ENCODE measurements at regions not wholly inside any gene's neighbourhood (a gene's known extent, or its start where the extent isn't known, plus 50 kb on each side); places are given as distances from the start of the nearest gene placed in this dataset.
"Not testable (repeated sequence)": the region's sequence is repeated elsewhere in the genome, so short reads cannot be mapped to it uniquely, and the experiment has no call there.

DNA sequence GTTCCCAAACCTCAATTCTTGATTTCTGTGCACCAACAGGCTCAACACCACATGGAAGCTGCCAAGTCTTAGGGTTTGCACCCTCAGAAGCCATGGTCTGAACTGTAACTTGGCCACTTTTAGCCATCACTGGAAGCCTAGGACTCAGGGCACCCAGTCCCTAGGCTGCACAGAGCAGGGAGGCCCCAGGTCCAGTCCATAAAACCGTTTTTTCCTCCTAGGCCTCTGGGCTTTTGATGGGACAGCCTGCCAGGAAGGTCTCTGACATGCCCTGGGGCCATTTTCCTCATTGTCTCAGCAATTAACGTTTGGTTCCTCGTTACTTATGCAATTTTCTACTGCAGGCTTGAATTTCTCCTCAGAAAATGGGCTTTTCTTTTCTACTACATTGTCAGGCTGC, 1259.6 kb downstream of the RAPGEF2 start:
- H2AFZ ChIP-seq (ENCODE audit: low read depth, low read length) = no peak overlapping the region
- no peak overlapping the region for H3K9ac ChIP-seq (ENCODE audit: low read depth, low read length)
- no peaks in the 10 kb centered on the region for H3K36me3 ChIP-seq (ENCODE audit: insufficient read depth, low read length)
- H4K20me1 ChIP-seq (ENCODE audit: insufficient read depth, low read length) = no peaks in the 10 kb centered on the region
- no peaks in the 10 kb centered on the region for H3K4me1 ChIP-seq (ENCODE audit: insufficient read depth, low read length)
- no peak for ATAC-seq (ENCODE audit: insufficient read depth, low read depth)
- H3K4me3 ChIP-seq (ENCODE audit: low read depth in 1 of 2, low read length in 2 of 2) = no peak overlapping the region
- DNase-seq = no peak
- TF ChIP-seq EZH2 (IDR thresholded peaks at IDR 0.05; ENCODE audit: borderline replicate concordance, low read depth, low read length, severe bottlenecking) (no peak), CTCF (IDR thresholded peaks at IDR 0.05; ENCODE audit: borderline replicate concordance, extremely low read depth, low read length, poor library complexity, severe bottlenecking) (no peak)
- no peaks in the 10 kb centered on the region for H3K27me3 ChIP-seq (ENCODE audit: insufficient read depth, low read length, poor library complexity)
- no peaks in the 10 kb centered on the region for H3K79me2 ChIP-seq (ENCODE audit: insufficient read depth, low read length)
- H3K9me3 ChIP-seq (ENCODE audit: insufficient read depth, low read length, severe bottlenecking) = no peaks in the 10 kb centered on the region
- no peak overlapping the region for H3K27ac ChIP-seq (ENCODE audit: low read length)
- no peak overlapping the region for H3K4me2 ChIP-seq (ENCODE audit: insufficient read depth, low read length)

GRCh38 chr4:160364217-160364616, 1261.3 kb downstream of the RAPGEF2 start:
- no peaks in the 10 kb centered on the region for H3K9me3 ChIP-seq (ENCODE audit: insufficient read depth, low read length, severe bottlenecking)
- DNase-seq (no peak), ATAC-seq (ENCODE audit: insufficient read depth, low read depth) (no peak)
- no peaks in the 10 kb centered on the region for H3K79me2 ChIP-seq (ENCODE audit: insufficient read depth, low read length)
- no peaks in the 10 kb centered on the region for H3K27me3 ChIP-seq (ENCODE audit: insufficient read depth, low read length, poor library complexity)
- no peak for TF ChIP-seq EZH2 (IDR thresholded peaks at IDR 0.05; ENCODE audit: borderline replicate concordance, low read depth, low read length, severe bottlenecking)
- TF ChIP-seq CTCF (IDR thresholded peaks at IDR 0.05; ENCODE audit: borderline replicate concordance, extremely low read depth, low read length, poor library complexity, severe bottlenecking) = no peak
- H3K9ac ChIP-seq (ENCODE audit: low read depth, low read length) = no peak overlapping the region
- H4K20me1 ChIP-seq (ENCODE audit: insufficient read depth, low read length) = no peaks in the 10 kb centered on the region
- no peak overlapping the region for H3K27ac ChIP-seq (ENCODE audit: low read length)
- no peaks in the 10 kb centered on the region for H3K4me1 ChIP-seq (ENCODE audit: insufficient read depth, low read length)
- H3K4me2 ChIP-seq (ENCODE audit: insufficient read depth, low read length) = no peak overlapping the region
- no peaks in the 10 kb centered on the region for H3K36me3 ChIP-seq (ENCODE audit: insufficient read depth, low read length)
- no peak overlapping the region for H3K4me3 ChIP-seq (ENCODE audit: low read depth in 1 of 2, low read length in 2 of 2)
- H2AFZ ChIP-seq (ENCODE audit: low read depth, low read length) = no peak overlapping the region

- not testable (repeated sequence) for H2AFZ ChIP-seq (ENCODE audit: low read depth, low read length); H3K36me3 ChIP-seq (ENCODE audit: insufficient read depth, low read length)
Observed at GRCh38 chr4:160364665-160365064, 1261.8 kb downstream of the RAPGEF2 start.

GRCh38 chr4:160365383-160365782, 1262.5 kb downstream of the RAPGEF2 start:
- ATAC-seq (ENCODE audit: insufficient read depth, low read depth); H3K9me3 ChIP-seq (ENCODE audit: insufficient read depth, low read length, severe bottlenecking); DNase-seq; H3K36me3 ChIP-seq (ENCODE audit: insufficient read depth, low read length); H3K79me2 ChIP-seq (ENCODE audit: insufficient read depth, low read length); H3K4me1 ChIP-seq (ENCODE audit: insufficient read depth, low read length); H3K27me3 ChIP-seq (ENCODE audit: insufficient read depth, low read length, poor library complexity); H3K4me3 ChIP-seq (ENCODE audit: low read depth in 1 of 2, low read length in 2 of 2); H2AFZ ChIP-seq (ENCODE audit: low read depth, low read length); H4K20me1 ChIP-seq (ENCODE audit: insufficient read depth, low read length); H3K4me2 ChIP-seq (ENCODE audit: insufficient read depth, low read length); H3K27ac ChIP-seq (ENCODE audit: low read length); H3K9ac ChIP-seq (ENCODE audit: low read depth, low read length): not testable (repeated sequence)

More at GRCh38 chr4:160364665-160365064, 1261.8 kb downstream of the RAPGEF2 start:
- H3K27me3 ChIP-seq (ENCODE audit: insufficient read depth, low read length, poor library complexity); H4K20me1 ChIP-seq (ENCODE audit: insufficient read depth, low read length); H3K9ac ChIP-seq (ENCODE audit: low read depth, low read length); ATAC-seq (ENCODE audit: insufficient read depth, low read depth); DNase-seq; H3K4me2 ChIP-seq (ENCODE audit: insufficient read depth, low read length); H3K4me3 ChIP-seq (ENCODE audit: low read depth in 1 of 2, low read length in 2 of 2); H3K9me3 ChIP-seq (ENCODE audit: insufficient read depth, low read length, severe bottlenecking); H3K27ac ChIP-seq (ENCODE audit: low read length); H3K4me1 ChIP-seq (ENCODE audit: insufficient read depth, low read length); H3K79me2 ChIP-seq (ENCODE audit: insufficient read depth, low read length): not testable (repeated sequence)
